DND-41 (cell line): ENCODE measurements at regions not wholly inside any gene's neighbourhood (a gene's known extent, or its start where the extent isn't known, plus 50 kb on each side); places are given as distances from the start of the nearest gene placed in this dataset.

Experiments used
- CTCF ChIP-seq: IDR thresholded peaks from 2 replicates; pipeline ENCODE4 v1.5.1; 2012; ENCODE audit warnings: borderline replicate concordance, low read length, moderate library complexity, mild to moderate bottlenecking; ENCODE audit not compliant: poor library complexity, severe bottlenecking; ENCODE audit errors: extremely low read depth
- EZH2 ChIP-seq: IDR thresholded peaks from 3 replicates; pipeline ENCODE4 v1.6.1; 2012; ENCODE audit warnings: borderline replicate concordance, low read depth, mild to moderate bottlenecking, moderate library complexity, low read length, inconsistent platforms; ENCODE audit not compliant: severe bottlenecking

GRCh38 chr18:41009926-41010325, 945.1 kb upstream of the PIK3C3 start:
- no peak for TF ChIP-seq CTCF
- no peak for TF ChIP-seq EZH2
